Psoas muscle (tissue), 7 donors: ENCODE measurements at regions not wholly inside any gene's neighbourhood (a gene's known extent, or its start where the extent isn't known, plus 50 kb on each side); places are given as distances from the start of the nearest gene placed in this dataset.
"Not testable (repeated sequence)": the region's sequence is repeated elsewhere in the genome, so short reads cannot be mapped to it uniquely, and the experiment has no call there.

ENCODE experiments used
- ATAC-seq, 4 donors: fragments of 200-7000 bp; cut with Tn5 transposase; one replicate each; pipeline ENCODE4 v1.9.1; 2020; ENCODE audit warnings: moderate library complexity in 3 of 4, mild to moderate bottlenecking in 2 of 4
- DNase-seq, 2 donors: peaks; one replicate each; pipeline ENCODE4 v3.0.0-alpha.2; 2020
- H3K27ac ChIP-seq: fragments of 200-600 bp; one replicate; pipeline ENCODE4 v1.8.0; 2022
- H3K27me3 ChIP-seq, 3 donors: fragments of 200-600 bp in 1 of 3; one replicate each; pipeline versions ENCODE4 v1.6.1 to v1.8.0; 2013 to 2022; ENCODE audit warnings: low read length in 2 of 3, mild to moderate bottlenecking in 2 of 3, moderate library complexity in 1 of 3; ENCODE audit not compliant: insufficient read depth in 3 of 3
- H3K36me3 ChIP-seq, 2 donors: fragments of 200-600 bp in 1 of 2; one replicate each; pipeline versions ENCODE4 v1.6.1 to v1.8.0; 2013 to 2022; ENCODE audit warnings: low read depth in 1 of 2, mild to moderate bottlenecking in 1 of 2, moderate library complexity in 1 of 2; ENCODE audit not compliant: insufficient read depth in 1 of 2
- H3K4me1 ChIP-seq: fragments of 200-600 bp; one replicate; pipeline ENCODE4 v1.8.0; 2022
- H3K4me3 ChIP-seq: fragments of 200-600 bp; one replicate; pipeline ENCODE4 v1.8.0; 2022; ENCODE audit warnings: mild to moderate bottlenecking
- H3K9me3 ChIP-seq: fragments of 200-600 bp; one replicate; pipeline ENCODE4 v1.8.0; 2022
- CTCF ChIP-seq: fragments of 200-600 bp; IDR thresholded peaks from one replicate; pipeline ENCODE4 v1.8.0; 2022; ENCODE audit warnings: antibody characterized with exemption
- WGBS, 3 donors: extraction: QIAGEN DNeasy Blood & Tissue Kit; methylation state at CpG; one replicate each; pipeline versions ENCODE4 v1.1.6 to v1.1.7; 2013; 5-methylcytosine and 5-hydroxymethylcytosine counted together
- intact Hi-C, 2 donors: fragments of 100-400 bp; cut with DNase I; formaldehyde crosslinking; loops; one replicate each; pipeline versions ENCODE4 v1.11.0 to v1.14.2; 2022
- donor health status: healthy with polysubstance abuse.
- donor health status: DM: no; HTN: no; CAD: no; lungs with moderate emphysema.
- donor health status: Bipolar disorder and iron deficiency.
- donor health status: healthy.
- donor health status: DM: yes; HTN: yes; CAD: no.
- donor health status: DM: no; HTN: no; CAD: no.
- donor health status: DM: yes; HTN: yes; CAD: no.

GRCh38 chrX:112211459-112211858, 128.9 kb upstream of the TRPC5 start:
- DNase-seq (no peak), ATAC-seq (no peak)
- TF ChIP-seq CTCF: no peak
- Histone ChIP-seq H3K4me3 (no peak overlapping the region), H3K4me1 (no peaks in the 10 kb centered on the region), H3K9me3 (no peaks in the 10 kb centered on the region), H3K36me3 (no peaks in the 10 kb centered on the region), H3K27ac (no peak overlapping the region), H3K27me3 (peaks cover 0 to 3% (median 0%) of the 10 kb centered on the region in 3 donors)
- 48 to 77% (median 65%) methylated on average over 3 of the region's 3 CpGs for WGBS, 3 donors
- intact Hi-C loops: no loop called here

- H3K4me1 ChIP-seq: no peaks in the 10 kb centered on the region
- H3K36me3 ChIP-seq: no peaks in the 10 kb centered on the region
- peaks cover 0 to 21% (median 0%) of the 10 kb centered on the region in 3 donors for H3K27me3 ChIP-seq
- DNase-seq (no peak), ATAC-seq (no peak)
- H3K4me3 ChIP-seq: no peak overlapping the region
- TF ChIP-seq CTCF: no peak
- WGBS, 3 donors: 43 to 59% (median 56%) methylated on average over 3 of the region's 3 CpGs
- no peak overlapping the region for H3K27ac ChIP-seq
- intact Hi-C loops: no loop called here
- H3K9me3 ChIP-seq: no peaks in the 10 kb centered on the region
Observed at GRCh38 chrX:112197840-112198239, 115.3 kb upstream of the TRPC5 start.

- Histone ChIP-seq H3K4me3 (no peak overlapping the region), H3K36me3 (no peaks in the 10 kb centered on the region), H3K27me3 (peaks cover 0 to 15% (median 0%) of the 10 kb centered on the region in 3 donors), H3K27ac (no peak overlapping the region), H3K9me3 (no peaks in the 10 kb centered on the region), H3K4me1 (no peaks in the 10 kb centered on the region)
- no peak for TF ChIP-seq CTCF
- intact Hi-C loops: no loop called here
- 43 to 55% (median 49%) methylated on average over 4 of the region's 4 CpGs for WGBS, 3 donors
- DNase-seq: no peak
- no peak for ATAC-seq
Observed at GRCh38 chrX:112190646-112191045, 108.1 kb upstream of the TRPC5 start.

GRCh38 chrX:112181361-112181760, 98.8 kb upstream of the TRPC5 start:
- DNase-seq, intact Hi-C loops, H3K4me1 ChIP-seq, H3K4me3 ChIP-seq, H3K36me3 ChIP-seq, ATAC-seq, H3K9me3 ChIP-seq, H3K27ac ChIP-seq: not testable (repeated sequence)
- peaks cover 0 to 19% (median 0%) of the 10 kb centered on the region in 3 donors for H3K27me3 ChIP-seq
- WGBS, 3 donors: 65 to 89% (median 86%) methylated on average over 3 of the region's 3 CpGs

- Histone ChIP-seq H3K4me3 (no peak overlapping the region), H3K27ac (no peak overlapping the region), H3K4me1 (no peaks in the 10 kb centered on the region), H3K9me3 (no peaks in the 10 kb centered on the region), H3K27me3 (peaks cover 0 to 28% (median 0%) of the 10 kb centered on the region in 3 donors), H3K36me3 (no peaks in the 10 kb centered on the region)
- no peak for DNase-seq
- no peak for ATAC-seq
- WGBS, 3 donors: 88 to 96% (median 95%) methylated on average over 2 of the region's 2 CpGs
- TF ChIP-seq CTCF: no peak
- intact Hi-C loops: no loop called here
Observed at GRCh38 chrX:112164420-112164819, 81.8 kb upstream of the TRPC5 start.
